ENCODE measurements at regions not wholly inside any gene's neighbourhood (a gene's known extent, or its start where the extent isn't known, plus 50 kb on each side); places are given as distances from the start of the nearest gene placed in this dataset.

DNA sequence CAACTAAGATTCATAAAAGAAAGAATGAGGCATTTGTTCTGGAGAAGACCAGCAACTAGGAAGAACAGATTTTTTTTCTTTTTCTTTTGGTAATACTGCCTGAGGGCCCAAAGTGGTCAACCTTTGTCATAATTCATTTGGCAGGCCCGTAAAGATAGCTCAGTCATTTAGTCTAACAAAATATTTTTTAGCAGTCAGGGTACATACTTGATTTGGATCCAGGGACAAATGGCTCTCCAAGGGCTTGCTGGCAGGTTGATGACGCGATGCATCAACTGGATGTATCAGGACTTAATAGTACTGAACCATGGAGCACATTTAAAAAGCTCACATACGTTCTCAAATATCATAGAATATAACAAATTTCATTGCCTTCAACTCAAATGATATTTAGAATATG is 203.4 kb upstream of the ZNF608 start:
- TF ChIP-seq, protein P1, sequence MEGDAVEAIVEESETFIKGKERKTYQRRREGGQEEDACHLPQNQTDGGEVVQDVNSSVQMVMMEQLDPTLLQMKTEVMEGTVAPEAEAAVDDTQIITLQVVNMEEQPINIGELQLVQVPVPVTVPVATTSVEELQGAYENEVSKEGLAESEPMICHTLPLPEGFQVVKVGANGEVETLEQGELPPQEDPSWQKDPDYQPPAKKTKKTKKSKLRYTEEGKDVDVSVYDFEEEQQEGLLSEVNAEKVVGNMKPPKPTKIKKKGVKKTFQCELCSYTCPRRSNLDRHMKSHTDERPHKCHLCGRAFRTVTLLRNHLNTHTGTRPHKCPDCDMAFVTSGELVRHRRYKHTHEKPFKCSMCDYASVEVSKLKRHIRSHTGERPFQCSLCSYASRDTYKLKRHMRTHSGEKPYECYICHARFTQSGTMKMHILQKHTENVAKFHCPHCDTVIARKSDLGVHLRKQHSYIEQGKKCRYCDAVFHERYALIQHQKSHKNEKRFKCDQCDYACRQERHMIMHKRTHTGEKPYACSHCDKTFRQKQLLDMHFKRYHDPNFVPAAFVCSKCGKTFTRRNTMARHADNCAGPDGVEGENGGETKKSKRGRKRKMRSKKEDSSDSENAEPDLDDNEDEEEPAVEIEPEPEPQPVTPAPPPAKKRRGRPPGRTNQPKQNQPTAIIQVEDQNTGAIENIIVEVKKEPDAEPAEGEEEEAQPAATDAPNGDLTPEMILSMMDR (IDR thresholded peaks at IDR 0.05) = no peak
- TF ChIP-seq POLR2A (IDR thresholded peaks at IDR 0.05) = no peak
